ENCODE measurements at regions not wholly inside any gene's neighbourhood (a gene's known extent, or its start where the extent isn't known, plus 50 kb on each side); places are given as distances from the start of the nearest gene placed in this dataset.

DNA sequence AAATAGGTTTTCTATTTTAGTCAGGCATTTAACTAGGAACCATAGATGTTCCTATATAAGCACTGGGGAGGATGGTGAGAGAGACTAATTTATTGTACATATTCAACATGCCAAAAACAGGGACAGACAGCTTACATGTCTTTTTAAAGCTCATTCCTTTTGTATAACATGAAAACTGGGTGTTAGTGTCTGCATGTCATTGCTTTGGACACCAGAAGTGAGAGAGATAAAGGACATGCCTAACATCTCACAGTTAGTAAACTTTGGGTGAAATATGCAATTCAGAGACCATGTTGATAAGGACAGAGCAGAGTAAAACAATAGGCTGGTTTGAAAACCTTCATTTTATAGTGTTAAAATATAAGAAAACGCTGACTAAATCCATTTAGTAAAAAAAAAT lies 860.0 kb upstream of the LCORL start:
- TF ChIP-seq, protein P1, sequence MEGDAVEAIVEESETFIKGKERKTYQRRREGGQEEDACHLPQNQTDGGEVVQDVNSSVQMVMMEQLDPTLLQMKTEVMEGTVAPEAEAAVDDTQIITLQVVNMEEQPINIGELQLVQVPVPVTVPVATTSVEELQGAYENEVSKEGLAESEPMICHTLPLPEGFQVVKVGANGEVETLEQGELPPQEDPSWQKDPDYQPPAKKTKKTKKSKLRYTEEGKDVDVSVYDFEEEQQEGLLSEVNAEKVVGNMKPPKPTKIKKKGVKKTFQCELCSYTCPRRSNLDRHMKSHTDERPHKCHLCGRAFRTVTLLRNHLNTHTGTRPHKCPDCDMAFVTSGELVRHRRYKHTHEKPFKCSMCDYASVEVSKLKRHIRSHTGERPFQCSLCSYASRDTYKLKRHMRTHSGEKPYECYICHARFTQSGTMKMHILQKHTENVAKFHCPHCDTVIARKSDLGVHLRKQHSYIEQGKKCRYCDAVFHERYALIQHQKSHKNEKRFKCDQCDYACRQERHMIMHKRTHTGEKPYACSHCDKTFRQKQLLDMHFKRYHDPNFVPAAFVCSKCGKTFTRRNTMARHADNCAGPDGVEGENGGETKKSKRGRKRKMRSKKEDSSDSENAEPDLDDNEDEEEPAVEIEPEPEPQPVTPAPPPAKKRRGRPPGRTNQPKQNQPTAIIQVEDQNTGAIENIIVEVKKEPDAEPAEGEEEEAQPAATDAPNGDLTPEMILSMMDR (conservative IDR thresholded peaks at IDR 0.05): no peak
- TF ChIP-seq EZH2 (IDR thresholded peaks at IDR 0.05; ENCODE audit: low read depth): no peak

Data from PC-9 (cell line).